MM.1S (cell line): ENCODE measurements at regions not wholly inside any gene's neighbourhood (a gene's known extent, or its start where the extent isn't known, plus 50 kb on each side); places are given as distances from the start of the nearest gene placed in this dataset.

Source experiments
- DNase-seq: peaks from one replicate; pipeline ENCODE4 v3.0.0-alpha.2; 2015
- H2AFZ ChIP-seq: fragments of 300-600 bp; sonication (generic); 2 replicates; pipeline ENCODE4 v1.6.0; 2016; ENCODE audit warnings: antibody characterized with exemption, low read length
- H3F3A ChIP-seq: fragments of 300-600 bp; sonication (generic); 2 replicates; pipeline ENCODE4 v1.6.1; 2016; ENCODE audit warnings: mild to moderate bottlenecking, antibody characterized with exemption, low read length, moderate library complexity, mixed read lengths; ENCODE audit not compliant: insufficient read depth
- H3K27ac ChIP-seq: fragments of 300-600 bp; sonication (generic); 2 replicates; pipeline ENCODE4 v1.5.1; 2016; ENCODE audit warnings: mild to moderate bottlenecking, low read length
- H3K27me3 ChIP-seq: fragments of 300-600 bp; sonication (generic); replicated peaks from 2 replicates; pipeline ENCODE4 v1.6.0; 2016; ENCODE audit warnings: low read length; ENCODE audit not compliant: insufficient read depth
- H3K36me3 ChIP-seq: fragments of 300-600 bp; sonication (generic); replicated peaks from 2 replicates; pipeline ENCODE4 v1.6.1; 2016; ENCODE audit warnings: mild to moderate bottlenecking, low read length, mixed read lengths; ENCODE audit not compliant: insufficient read depth
- H3K4me1 ChIP-seq: fragments of 300-600 bp; sonication (generic); 2 replicates; pipeline ENCODE4 v1.6.1; 2016; ENCODE audit warnings: low read length, mixed read lengths
- H3K4me2 ChIP-seq: fragments of 300-600 bp; sonication (generic); 2 replicates; pipeline ENCODE4 v1.6.0; 2016; ENCODE audit warnings: low read depth, low read length
- H3K4me3 ChIP-seq: fragments of 300-600 bp; sonication (generic); 2 replicates; pipeline ENCODE4 v1.5.1; 2016; ENCODE audit warnings: low read length, mixed read lengths
- H3K79me2 ChIP-seq: fragments of 300-600 bp; sonication (generic); 2 replicates; pipeline ENCODE4 v1.6.1; 2016; ENCODE audit warnings: mixed run types, low read length, mixed read lengths
- H3K9ac ChIP-seq: fragments of 300-600 bp; sonication (generic); 2 replicates; pipeline ENCODE4 v1.6.1; 2016; ENCODE audit warnings: low read length, mixed read lengths
- H3K9me2 ChIP-seq: fragments of 300-600 bp; sonication (generic); replicated peaks from 2 replicates; pipeline ENCODE4 v1.6.1; 2016; ENCODE audit warnings: mild to moderate bottlenecking, low read length, mixed read lengths; ENCODE audit not compliant: insufficient read depth
- H3K9me3 ChIP-seq: fragments of 300-600 bp; sonication (generic); replicated peaks from 2 replicates; pipeline ENCODE4 v1.6.1; 2016; ENCODE audit warnings: mild to moderate bottlenecking, low read length, mixed read lengths; ENCODE audit not compliant: insufficient read depth
- H4K20me1 ChIP-seq: fragments of 300-600 bp; sonication (generic); 2 replicates; pipeline ENCODE4 v1.6.1; 2016; ENCODE audit warnings: mild to moderate bottlenecking, low read length, moderate library complexity, mixed read lengths; ENCODE audit not compliant: insufficient read depth
- EZH2 ChIP-seq: fragments of 300-600 bp; sonication (generic); optimal IDR thresholded peaks from 2 replicates; pipeline ENCODE3; 2017; ENCODE audit warnings: low read depth, mild to moderate bottlenecking, antibody characterized with exemption, low read length, mixed read lengths
- EZH2phosphoT487 ChIP-seq: fragments of 300-600 bp; sonication (generic); IDR thresholded peaks from 2 replicates; pipeline ENCODE4 v1.6.1; 2018; ENCODE audit warnings: antibody characterized with exemption, low read length
- TF ChIP-seq, protein P1 (sequence below): fragments of 300-600 bp; sonication (generic); IDR thresholded peaks from 2 replicates; pipeline ENCODE4 v1.5.1; 2016; ENCODE audit warnings: antibody characterized with exemption, low read length, mixed read lengths

DNA sequence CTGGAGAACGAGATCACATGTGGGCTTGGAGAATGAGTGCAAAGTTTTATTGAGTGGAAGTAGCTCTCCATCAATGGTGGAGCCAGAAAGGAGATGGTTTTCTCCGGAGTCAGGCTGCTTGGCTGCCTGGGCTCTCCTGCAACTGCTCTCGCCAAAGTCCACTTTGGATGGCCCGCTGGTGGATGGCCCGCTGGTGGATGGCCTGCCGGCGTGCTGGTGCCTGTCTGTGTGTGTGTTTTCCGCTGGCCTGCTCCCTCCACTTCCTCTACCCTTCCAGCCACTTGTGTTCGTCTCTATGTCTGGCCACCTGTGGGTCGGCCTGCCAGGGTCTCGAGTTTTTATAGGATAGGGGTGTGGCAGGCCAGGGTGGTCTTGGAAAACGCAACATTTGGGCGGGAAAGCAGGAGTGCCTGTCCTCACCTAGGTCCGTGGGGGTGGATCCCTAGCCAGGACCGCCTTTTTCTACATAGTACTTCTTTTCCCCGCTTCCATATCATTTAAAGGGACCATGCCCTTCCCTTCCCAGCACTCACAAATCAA lies 1292.1 kb upstream of the PIK3C3 start:
- no peak overlapping the region for H3K9ac ChIP-seq
- H3K27me3 ChIP-seq: no peaks in the 10 kb centered on the region
- no peaks in the 10 kb centered on the region for H3K79me2 ChIP-seq
- no peak overlapping the region for H3K27ac ChIP-seq
- no peak overlapping the region for H3K4me3 ChIP-seq
- H2AFZ ChIP-seq: no peak overlapping the region
- H3F3A ChIP-seq: no peaks in the 10 kb centered on the region
- no peaks in the 10 kb centered on the region for H3K9me3 ChIP-seq
- H3K9me2 ChIP-seq: no peaks in the 10 kb centered on the region
- H3K4me1 ChIP-seq: no peaks in the 10 kb centered on the region
- no peaks in the 10 kb centered on the region for H4K20me1 ChIP-seq
- no peaks in the 10 kb centered on the region for H3K36me3 ChIP-seq
- TF ChIP-seq EZH2 (no peak), EZH2phosphoT487 (no peak)
- TF ChIP-seq, protein P1, sequence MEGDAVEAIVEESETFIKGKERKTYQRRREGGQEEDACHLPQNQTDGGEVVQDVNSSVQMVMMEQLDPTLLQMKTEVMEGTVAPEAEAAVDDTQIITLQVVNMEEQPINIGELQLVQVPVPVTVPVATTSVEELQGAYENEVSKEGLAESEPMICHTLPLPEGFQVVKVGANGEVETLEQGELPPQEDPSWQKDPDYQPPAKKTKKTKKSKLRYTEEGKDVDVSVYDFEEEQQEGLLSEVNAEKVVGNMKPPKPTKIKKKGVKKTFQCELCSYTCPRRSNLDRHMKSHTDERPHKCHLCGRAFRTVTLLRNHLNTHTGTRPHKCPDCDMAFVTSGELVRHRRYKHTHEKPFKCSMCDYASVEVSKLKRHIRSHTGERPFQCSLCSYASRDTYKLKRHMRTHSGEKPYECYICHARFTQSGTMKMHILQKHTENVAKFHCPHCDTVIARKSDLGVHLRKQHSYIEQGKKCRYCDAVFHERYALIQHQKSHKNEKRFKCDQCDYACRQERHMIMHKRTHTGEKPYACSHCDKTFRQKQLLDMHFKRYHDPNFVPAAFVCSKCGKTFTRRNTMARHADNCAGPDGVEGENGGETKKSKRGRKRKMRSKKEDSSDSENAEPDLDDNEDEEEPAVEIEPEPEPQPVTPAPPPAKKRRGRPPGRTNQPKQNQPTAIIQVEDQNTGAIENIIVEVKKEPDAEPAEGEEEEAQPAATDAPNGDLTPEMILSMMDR: no peak
- no peak for DNase-seq
- H3K4me2 ChIP-seq: no peak overlapping the region

DNA sequence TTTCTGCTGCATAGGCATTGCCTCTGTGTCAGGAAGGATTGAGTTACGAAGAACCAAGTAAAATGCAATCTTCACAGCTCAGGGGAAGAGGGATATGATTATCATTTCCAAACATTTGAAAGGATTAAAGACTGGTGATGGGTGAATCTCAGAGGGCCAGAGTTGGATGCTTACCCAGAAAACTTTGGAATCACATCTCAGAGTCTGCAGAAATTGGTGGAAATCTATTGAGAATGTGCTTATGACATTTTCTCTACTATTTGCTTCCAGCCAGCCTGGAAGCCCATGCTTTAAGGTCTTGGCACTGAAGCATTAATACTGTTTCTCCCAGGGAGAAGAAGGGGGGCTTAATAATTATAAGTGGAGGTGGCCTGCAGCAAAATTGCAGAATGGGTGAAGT lies 1301.4 kb upstream of the PIK3C3 start:
- Histone ChIP-seq H3K9me3 (no peaks in the 10 kb centered on the region), H3K9ac (no peak overlapping the region), H3K36me3 (no peaks in the 10 kb centered on the region), H3K4me3 (no peak overlapping the region), H3K27me3 (no peaks in the 10 kb centered on the region), H3K4me2 (no peak overlapping the region), H3K4me1 (no peaks in the 10 kb centered on the region), H2AFZ (no peak overlapping the region), H3F3A (no peaks in the 10 kb centered on the region), H3K79me2 (no peaks in the 10 kb centered on the region), H4K20me1 (no peaks in the 10 kb centered on the region), H3K9me2 (no peaks in the 10 kb centered on the region), H3K27ac (no peak overlapping the region)
- no peak for DNase-seq
- TF ChIP-seq EZH2 (no peak), EZH2phosphoT487 (no peak)
- TF ChIP-seq, protein P1: no peak

- TF ChIP-seq, protein P1: no peak
- no peak for TF ChIP-seq EZH2
- no peak for TF ChIP-seq EZH2phosphoT487
Measured at GRCh38 chr18:40652321-40652720, 1302.7 kb upstream of the PIK3C3 start.

More at GRCh38 chr18:40652321-40652720, 1302.7 kb upstream of the PIK3C3 start:
- no peak for DNase-seq
- Histone ChIP-seq H3K9me3 (no peaks in the 10 kb centered on the region), H3K79me2 (no peaks in the 10 kb centered on the region), H3K4me1 (no peaks in the 10 kb centered on the region), H3K4me2 (no peak overlapping the region), H3K36me3 (no peaks in the 10 kb centered on the region), H3K9me2 (no peaks in the 10 kb centered on the region), H2AFZ (no peak overlapping the region), H3K27me3 (no peaks in the 10 kb centered on the region), H3K9ac (no peak overlapping the region), H3K4me3 (no peak overlapping the region), H3F3A (no peaks in the 10 kb centered on the region), H3K27ac (no peak overlapping the region), H4K20me1 (no peaks in the 10 kb centered on the region)
